HG03342 (cell line): ENCODE measurements at regions not wholly inside any gene's neighbourhood (a gene's known extent, or its start where the extent isn't known, plus 50 kb on each side); places are given as distances from the start of the nearest gene placed in this dataset.
"Not testable (repeated sequence)": the region's sequence is repeated elsewhere in the genome, so short reads cannot be mapped to it uniquely, and the experiment has no call there.

Source experiments
- ATAC-seq: cut with Tn5 transposase; IDR thresholded peaks from one replicate; pipeline ENCODE4 v1.9.1; 2021; ENCODE audit warnings: mild to moderate bottlenecking, moderate library complexity; ENCODE audit not compliant: unreplicated experiment

GRCh38 chr10:60479305-60480020 is 89.8 kb upstream of the ANK3 start:
- ATAC-seq: no peak

- ATAC-seq: no peak
Measured at GRCh38 chr10:60476451-60476850, 86.8 kb upstream of the ANK3 start.

GRCh38 chr10:60473557-60473956 is 83.9 kb upstream of the ANK3 start:
- ATAC-seq: no peak

- ATAC-seq: no peak
Measured at GRCh38 chr10:60470091-60470490, 80.4 kb upstream of the ANK3 start.

GRCh38 chr10:60469147-60469546 is 79.5 kb upstream of the ANK3 start:
- ATAC-seq: not testable (repeated sequence)

GRCh38 chr10:60467202-60467546 is 77.5 kb upstream of the ANK3 start:
- ATAC-seq: no peak

- ATAC-seq: no peak
Measured at GRCh38 chr10:60466267-60467201, 76.9 kb upstream of the ANK3 start.

GRCh38 chr10:60465801-60466200 is 76.1 kb upstream of the ANK3 start:
- ATAC-seq: no peak

GRCh38 chr10:60464659-60465058 is 75.0 kb upstream of the ANK3 start:
- no peak for ATAC-seq

- no peak for ATAC-seq
Measured at GRCh38 chr10:60463746-60464145, 74.1 kb upstream of the ANK3 start.

GRCh38 chr10:60461688-60462087 is 72.0 kb upstream of the ANK3 start:
- no peak for ATAC-seq

GRCh38 chr10:60459701-60460457 is 70.2 kb upstream of the ANK3 start:
- ATAC-seq: no peak

GRCh38 chr10:60456053-60456452 is 66.4 kb upstream of the ANK3 start:
- no peak for ATAC-seq

- ATAC-seq: no peak
Measured at GRCh38 chr10:60454336-60454735, 64.7 kb upstream of the ANK3 start.

GRCh38 chr10:60453036-60453435 is 63.4 kb upstream of the ANK3 start:
- no peak for ATAC-seq

GRCh38 chr10:60450291-60450690 is 60.6 kb upstream of the ANK3 start:
- no peak for ATAC-seq

GRCh38 chr10:60448246-60448645 is 58.6 kb upstream of the ANK3 start:
- ATAC-seq: no peak

GRCh38 chr10:60446851-60447250 is 57.2 kb upstream of the ANK3 start:
- no peak for ATAC-seq

GRCh38 chr10:60446070-60446833 is 56.6 kb upstream of the ANK3 start:
- no peak for ATAC-seq

GRCh38 chr10:60444494-60445064 is 54.9 kb upstream of the ANK3 start:
- ATAC-seq: no peak
